ENCODE measurements at regions not wholly inside any gene's neighbourhood (a gene's known extent, or its start where the extent isn't known, plus 50 kb on each side); places are given as distances from the start of the nearest gene placed in this dataset.

DNA sequence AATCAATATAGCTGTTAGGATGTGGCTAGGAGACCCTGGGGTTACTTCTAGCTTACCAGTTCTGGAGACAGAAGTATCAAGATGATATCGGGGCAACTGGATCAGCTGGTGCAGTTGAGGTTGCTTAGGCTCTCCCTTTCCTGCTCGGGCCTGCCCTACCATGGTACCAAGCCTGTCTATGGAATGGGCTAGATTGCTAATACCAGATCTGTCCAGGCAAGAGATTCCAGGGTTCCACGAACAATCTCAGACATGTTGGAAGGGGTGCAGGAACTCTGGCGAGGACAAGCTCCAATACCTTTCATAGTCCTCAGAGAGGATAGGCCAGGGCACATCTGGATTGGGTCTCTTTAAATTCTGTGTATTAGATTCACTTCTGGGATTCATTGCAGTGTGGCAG is 53.8 kb downstream of the ADM start:
- no peaks in the 10 kb centered on the region for H3K27me3 ChIP-seq (replicated peaks; ENCODE audit: insufficient read depth)
- H3K36me3 ChIP-seq, result no peaks in the 10 kb centered on the region
- no peaks in the 10 kb centered on the region for H3K4me1 ChIP-seq (ENCODE audit: control insufficient read depth in 1 of 2, low read depth in 2 of 2)
- H3K27ac ChIP-seq, result no peak overlapping the region
- no peaks in the 10 kb centered on the region for H3K9me3 ChIP-seq
- ATAC-seq (ENCODE audit: insufficient number of reproducible peaks, low FRiP score, low read depth) (no peak), DNase-seq (ENCODE audit: low spot score) (no peak)
- TF ChIP-seq, protein P1, sequence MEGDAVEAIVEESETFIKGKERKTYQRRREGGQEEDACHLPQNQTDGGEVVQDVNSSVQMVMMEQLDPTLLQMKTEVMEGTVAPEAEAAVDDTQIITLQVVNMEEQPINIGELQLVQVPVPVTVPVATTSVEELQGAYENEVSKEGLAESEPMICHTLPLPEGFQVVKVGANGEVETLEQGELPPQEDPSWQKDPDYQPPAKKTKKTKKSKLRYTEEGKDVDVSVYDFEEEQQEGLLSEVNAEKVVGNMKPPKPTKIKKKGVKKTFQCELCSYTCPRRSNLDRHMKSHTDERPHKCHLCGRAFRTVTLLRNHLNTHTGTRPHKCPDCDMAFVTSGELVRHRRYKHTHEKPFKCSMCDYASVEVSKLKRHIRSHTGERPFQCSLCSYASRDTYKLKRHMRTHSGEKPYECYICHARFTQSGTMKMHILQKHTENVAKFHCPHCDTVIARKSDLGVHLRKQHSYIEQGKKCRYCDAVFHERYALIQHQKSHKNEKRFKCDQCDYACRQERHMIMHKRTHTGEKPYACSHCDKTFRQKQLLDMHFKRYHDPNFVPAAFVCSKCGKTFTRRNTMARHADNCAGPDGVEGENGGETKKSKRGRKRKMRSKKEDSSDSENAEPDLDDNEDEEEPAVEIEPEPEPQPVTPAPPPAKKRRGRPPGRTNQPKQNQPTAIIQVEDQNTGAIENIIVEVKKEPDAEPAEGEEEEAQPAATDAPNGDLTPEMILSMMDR (IDR thresholded peaks at IDR 0.05), result no peak
- H3K4me3 ChIP-seq, result no peak overlapping the region

DNA sequence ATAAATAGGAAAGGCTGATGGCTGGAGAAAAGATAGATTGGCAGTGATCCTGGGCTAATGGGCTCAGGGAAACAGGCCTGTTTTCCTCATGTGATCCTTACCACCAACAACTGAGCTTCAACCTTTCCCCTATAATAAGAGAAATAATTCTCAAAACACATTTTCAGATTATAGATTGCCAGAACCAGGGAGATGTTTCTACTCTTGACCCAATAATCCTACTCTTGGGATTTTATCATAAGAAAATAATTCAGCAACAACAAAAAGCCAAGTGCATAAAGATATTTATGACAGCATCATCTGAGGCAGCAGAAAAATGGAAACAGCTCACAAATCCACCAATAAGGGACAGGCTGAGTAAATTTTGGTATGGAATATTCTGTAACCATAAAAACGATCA is 54.3 kb downstream of the ADM start:
- Histone ChIP-seq H3K27ac (no peak overlapping the region), H3K36me3 (no peaks in the 10 kb centered on the region), H3K27me3 (replicated peaks; ENCODE audit: insufficient read depth) (no peaks in the 10 kb centered on the region), H3K4me3 (no peak overlapping the region), H3K4me1 (ENCODE audit: control insufficient read depth in 1 of 2, low read depth in 2 of 2) (no peaks in the 10 kb centered on the region), H3K9me3 (no peaks in the 10 kb centered on the region)
- TF ChIP-seq, protein P1 (IDR thresholded peaks at IDR 0.05), result no peak
- ATAC-seq (ENCODE audit: insufficient number of reproducible peaks, low FRiP score, low read depth), result no peak
- no peak for DNase-seq (ENCODE audit: low spot score)

DNA sequence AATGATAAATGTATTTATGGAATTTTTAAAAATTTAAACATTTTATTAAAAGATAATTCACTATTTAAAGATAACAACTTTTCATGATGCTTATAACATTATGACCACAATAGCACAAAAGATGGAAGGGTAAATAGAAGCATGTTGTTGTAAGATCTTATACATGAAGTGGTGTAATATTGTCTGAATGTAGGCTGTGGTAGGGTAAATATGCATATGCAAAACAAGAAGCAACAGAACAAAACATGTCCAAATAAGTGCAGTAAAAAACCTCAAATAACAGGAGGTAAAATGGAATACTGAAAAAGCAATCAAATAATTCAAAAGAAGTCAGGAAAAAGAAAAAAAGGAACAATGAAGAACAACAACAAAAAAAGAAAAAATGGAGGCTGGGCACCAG is 56.0 kb downstream of the ADM start:
- no peak overlapping the region for H3K27ac ChIP-seq
- H3K27me3 ChIP-seq (replicated peaks; ENCODE audit: insufficient read depth), result no peaks in the 10 kb centered on the region
- no peaks in the 10 kb centered on the region for H3K9me3 ChIP-seq
- ATAC-seq (ENCODE audit: insufficient number of reproducible peaks, low FRiP score, low read depth), result no peak
- no peak for DNase-seq (ENCODE audit: low spot score)
- H3K4me1 ChIP-seq (ENCODE audit: control insufficient read depth in 1 of 2, low read depth in 2 of 2), result no peaks in the 10 kb centered on the region
- no peaks in the 10 kb centered on the region for H3K36me3 ChIP-seq
- TF ChIP-seq, protein P1 (IDR thresholded peaks at IDR 0.05), result no peak
- no peak overlapping the region for H3K4me3 ChIP-seq

DNA sequence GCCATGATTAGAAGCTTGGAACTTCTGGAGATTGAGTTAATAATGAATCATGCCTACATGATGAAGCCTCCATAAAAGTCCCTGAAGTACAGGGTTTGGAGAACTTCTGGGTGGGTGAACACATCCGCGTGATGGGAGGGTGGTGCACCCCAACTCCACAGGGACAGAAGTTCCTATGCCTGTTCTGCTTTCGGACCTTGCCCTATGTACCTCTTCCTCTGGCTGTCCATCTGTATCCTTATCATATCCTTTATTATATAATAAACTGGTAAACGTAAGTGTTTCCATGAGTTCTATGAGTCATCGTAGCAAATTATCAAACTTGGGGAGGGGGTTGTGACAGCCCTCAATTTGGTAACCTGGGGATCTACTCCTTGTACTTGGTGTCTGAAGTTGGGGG is 60.2 kb downstream of the ADM start:
- Histone ChIP-seq H3K9me3 (no peaks in the 10 kb centered on the region), H3K27me3 (replicated peaks; ENCODE audit: insufficient read depth) (no peaks in the 10 kb centered on the region), H3K36me3 (no peaks in the 10 kb centered on the region), H3K4me3 (no peak overlapping the region), H3K27ac (no peak overlapping the region), H3K4me1 (ENCODE audit: control insufficient read depth in 1 of 2, low read depth in 2 of 2) (peaks cover 0 to 12% of the 10 kb centered on the region in 2 donors)
- DNase-seq (ENCODE audit: low spot score) (no peak), ATAC-seq (ENCODE audit: insufficient number of reproducible peaks, low FRiP score, low read depth) (no peak)
- TF ChIP-seq, protein P1 (IDR thresholded peaks at IDR 0.05), result no peak

DNA sequence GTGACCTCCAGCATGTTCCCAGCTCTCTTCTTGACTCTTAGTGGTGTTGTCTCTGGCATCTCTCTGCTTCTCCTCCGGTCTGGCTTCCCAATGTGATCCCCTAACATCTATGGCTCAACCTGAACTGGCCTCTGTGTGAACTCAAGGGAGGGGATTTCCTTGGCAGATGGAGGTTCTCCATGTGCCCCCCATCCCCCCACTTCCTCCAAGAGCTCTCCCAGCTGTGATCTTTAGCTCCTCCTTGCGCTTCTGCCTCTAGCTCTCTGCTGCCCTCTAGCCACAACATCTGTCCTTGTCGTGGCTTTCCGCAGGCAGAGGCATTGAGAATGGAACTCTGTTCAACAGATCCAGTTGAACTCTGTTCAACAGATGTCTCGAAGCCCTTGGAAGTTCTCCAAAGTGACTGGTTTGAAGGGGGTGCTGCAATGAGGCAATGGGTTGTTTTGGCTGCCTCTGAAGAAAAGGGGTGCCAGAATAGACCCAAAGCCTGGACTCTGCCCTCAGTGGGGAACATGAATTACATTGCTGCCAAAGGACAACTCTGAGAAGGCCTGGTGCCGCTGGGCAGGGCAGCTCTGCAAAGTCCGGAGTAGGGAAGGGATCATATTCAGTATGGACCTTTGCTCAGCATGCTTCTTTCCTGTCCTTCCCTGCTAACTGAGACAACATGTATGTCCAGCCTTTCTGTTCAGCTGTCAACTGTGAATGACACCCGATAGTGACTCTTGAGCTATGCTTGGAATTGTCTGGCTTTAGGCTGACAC is 61.9 kb downstream of the ADM start:
- TF ChIP-seq, protein P1 (IDR thresholded peaks at IDR 0.05), result peak; percentile 81
- ATAC-seq (ENCODE audit: insufficient number of reproducible peaks, low FRiP score, low read depth), result peak; percentile 73
- Histone ChIP-seq H3K4me3 (no peak overlapping the region), H3K27ac (peak overlapping the region in 1 of 2 donors; percentile 30), H3K36me3 (no peaks in the 10 kb centered on the region), H3K4me1 (ENCODE audit: control insufficient read depth in 1 of 2, low read depth in 2 of 2) (peaks cover 0 to 12% of the 10 kb centered on the region in 2 donors), H3K27me3 (replicated peaks; ENCODE audit: insufficient read depth) (no peaks in the 10 kb centered on the region), H3K9me3 (no peaks in the 10 kb centered on the region)
- peak; percentile 54 for DNase-seq (ENCODE audit: low spot score)
